Islet precursor cell (in vitro differentiated cells): ENCODE measurements at regions not wholly inside any gene's neighbourhood (a gene's known extent, or its start where the extent isn't known, plus 50 kb on each side); places are given as distances from the start of the nearest gene placed in this dataset.

Experiments
- DNase-seq: peaks from one replicate; pipeline ENCODE4 v3.0.0-alpha.2; 2018

- DNase-seq, result no peak
Measured at GRCh38 chr10:78936412-78937342, 132.1 kb upstream of the ZMIZ1 start.

GRCh38 chr10:78937393-78937792 is 131.4 kb upstream of the ZMIZ1 start:
- DNase-seq, result no peak

GRCh38 chr10:78937800-78938694 is 130.7 kb upstream of the ZMIZ1 start:
- DNase-seq, result no peak

- DNase-seq, result no peak
Measured at GRCh38 chr10:78938695-78939672, 129.8 kb upstream of the ZMIZ1 start.

GRCh38 chr10:78942091-78942501 is 126.7 kb upstream of the ZMIZ1 start:
- no peak for DNase-seq

- DNase-seq, result peak; percentile 94
Measured at GRCh38 chr10:78944723-78945312, 123.9 kb upstream of the ZMIZ1 start.

- DNase-seq, result no peak
Measured at GRCh38 chr10:78945838-78946237, 122.9 kb upstream of the ZMIZ1 start.

- no peak for DNase-seq
Measured at GRCh38 chr10:78947226-78947625, 121.5 kb upstream of the ZMIZ1 start.

- DNase-seq, result no peak
Measured at GRCh38 chr10:78947733-78948132, 121.0 kb upstream of the ZMIZ1 start.

- DNase-seq, result no peak
Measured at GRCh38 chr10:78948621-78949030, 120.1 kb upstream of the ZMIZ1 start.

GRCh38 chr10:78950656-78951587 is 117.8 kb upstream of the ZMIZ1 start:
- DNase-seq, result no peak

GRCh38 chr10:78952030-78952429 is 116.7 kb upstream of the ZMIZ1 start:
- DNase-seq, result no peak

GRCh38 chr10:78952686-78953085 is 116.1 kb upstream of the ZMIZ1 start:
- no peak for DNase-seq

GRCh38 chr10:78953113-78953798 is 115.5 kb upstream of the ZMIZ1 start:
- DNase-seq, result no peak

GRCh38 chr10:78953799-78954297 is 114.9 kb upstream of the ZMIZ1 start:
- no peak for DNase-seq

GRCh38 chr10:78954689-78955088 is 114.1 kb upstream of the ZMIZ1 start:
- no peak for DNase-seq

GRCh38 chr10:78955206-78955605 is 113.6 kb upstream of the ZMIZ1 start:
- DNase-seq, result no peak

- no peak for DNase-seq
Measured at GRCh38 chr10:78956391-78956790, 112.4 kb upstream of the ZMIZ1 start.

- DNase-seq, result no peak
Measured at GRCh38 chr10:78957471-78958039, 111.2 kb upstream of the ZMIZ1 start.
